ENCODE measurements at regions not wholly inside any gene's neighbourhood (a gene's known extent, or its start where the extent isn't known, plus 50 kb on each side); places are given as distances from the start of the nearest gene placed in this dataset.

DNA sequence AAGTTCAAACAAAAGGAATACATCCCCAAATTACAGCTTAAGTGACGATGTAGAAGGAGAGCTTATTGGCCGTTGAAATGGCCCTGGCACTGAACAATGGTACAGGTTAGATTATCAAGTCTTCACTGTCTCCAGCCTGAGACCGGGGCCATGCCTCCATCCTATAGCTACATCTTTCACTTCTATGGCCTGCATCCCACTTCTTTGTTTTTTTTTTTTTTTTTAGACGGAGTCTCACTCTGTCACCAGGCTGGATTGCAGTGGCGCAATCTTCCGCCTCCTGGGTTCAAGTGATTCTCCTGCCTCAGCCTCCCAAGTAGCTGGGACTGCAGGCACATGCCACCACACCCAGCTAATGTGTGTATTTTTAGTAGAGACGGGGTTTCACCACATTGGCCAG lies 464.6 kb downstream of the CDH26 start:
- no peak overlapping the region for H2AFZ ChIP-seq (ENCODE audit: low read length)
- H3K23me2 ChIP-seq (ENCODE audit: low read depth, low read length): no peaks in the 10 kb centered on the region
- H2BK5ac ChIP-seq (ENCODE audit: low read depth, low read length): no peak overlapping the region
- FAIRE-seq: no peak
- no peak overlapping the region for H2BK12ac ChIP-seq (ENCODE audit: low read depth, low read length)
- H3K4ac ChIP-seq (replicated peaks; ENCODE audit: insufficient read length, low read depth, low read length): no peak overlapping the region
- H3K14ac ChIP-seq (ENCODE audit: insufficient read length): no peak overlapping the region
- no peaks in the 10 kb centered on the region for H3K27me3 ChIP-seq (replicated peaks in 1 of 4; ENCODE audit: control insufficient read depth in 3 of 4, extremely low read depth in 1 of 4, insufficient read depth in 3 of 4, low read length in 3 of 4)
- H3K4me1 ChIP-seq (replicated peaks in 1 of 4; ENCODE audit: control insufficient read depth in 3 of 4, insufficient read depth in 4 of 4, low read length in 3 of 4): peaks cover 0 to 2% (median 0%) of the 10 kb centered on the region in 4 experiments; a peak in 1 of 7 replicates
- H3K79me2 ChIP-seq (ENCODE audit: control insufficient read depth in 1 of 2, insufficient read depth in 2 of 2, low read length in 2 of 2): no peaks in the 10 kb centered on the region
- ChIA-PET CTCF (ENCODE audit: partially characterized antibody) (interaction anchor here (0.6 to 1.5 kb wide), 2 partner anchors 29 to 51 kb away, joined by 3 to 4 read pairs; no protein-coding TSS in a partner anchor), POLR2A (ENCODE audit: partially characterized antibody) (no interaction called here)
- H3K4me2 ChIP-seq (ENCODE audit: insufficient read depth in 1 of 2, low read depth in 2 of 2, low read length in 2 of 2): no peak overlapping the region
- H3K4me3 ChIP-seq (ENCODE audit: extremely low read depth in 1 of 4, insufficient read depth in 2 of 4, low read depth in 3 of 4, low read length in 4 of 4): no peak overlapping the region
- no peak overlapping the region for H3K56ac ChIP-seq (replicated peaks; ENCODE audit: insufficient read length, low read depth, low read length)
- no peak overlapping the region for H2BK20ac ChIP-seq (ENCODE audit: low read length)
- no peaks in the 10 kb centered on the region for H3K9me3 ChIP-seq (ENCODE audit: insufficient read depth in 2 of 2, low read depth in 1 of 2, low read length in 1 of 2)
- H4K91ac ChIP-seq (replicated peaks; ENCODE audit: insufficient read length, low read length): no peak overlapping the region
- H3K18ac ChIP-seq (ENCODE audit: extremely low read depth, low read length): no peak overlapping the region
- H3K79me1 ChIP-seq (ENCODE audit: low read depth, low read length): no peaks in the 10 kb centered on the region
- WGBS, 2 experiments (ENCODE audit: extremely low coverage in 1 of 2, insufficient coverage in 1 of 2, insufficient read length in 1 of 2, insufficient replicate concordance in 2 of 2, low coverage in 1 of 2, low lambda C conversion rate in 2 of 2, missing lambda C conversion rate in 1 of 2): 93% methylated on average over 6 of the region's 7 CpGs; no CpG with 5 or more reads in 1 of the 2 experiments
- DNase-seq (ENCODE audit: low read depth in 1 of 2, low spot score in 2 of 2): no peak
- no peak overlapping the region for H3K23ac ChIP-seq (ENCODE audit: insufficient read length)
- H3K27ac ChIP-seq (ENCODE audit: low read depth, low read length): no peak overlapping the region
- no peak overlapping the region for H2BK15ac ChIP-seq (ENCODE audit: low read length)
- H2AK5ac ChIP-seq (ENCODE audit: low read depth, low read length): no peak overlapping the region
- no peaks in the 10 kb centered on the region for H3K36me3 ChIP-seq (ENCODE audit: control insufficient read depth in 2 of 4, insufficient read depth in 4 of 4, low read length in 3 of 4)
- no peak overlapping the region for H3K9ac ChIP-seq (replicated peaks in 1 of 4; ENCODE audit: extremely low read depth in 1 of 4, low read depth in 3 of 4, low read length in 3 of 4)
- no peak overlapping the region for H4K8ac ChIP-seq (ENCODE audit: extremely low read depth, insufficient read depth, low read length)
- H2BK120ac ChIP-seq (replicated peaks; ENCODE audit: low read depth, low read length): no peak overlapping the region
- H4K5ac ChIP-seq (ENCODE audit: insufficient read length, low read depth, low read length): no peak overlapping the region
- H4K20me1 ChIP-seq (replicated peaks in 1 of 2; ENCODE audit: control insufficient read depth in 1 of 2, insufficient read depth in 2 of 2, low read length in 2 of 2): no peaks in the 10 kb centered on the region
- no peak for TF ChIP-seq PHF8 (conservative IDR thresholded peaks at IDR 0.05; ENCODE audit: low read depth, low read length)
- no peak for TF ChIP-seq SIRT6 (IDR thresholded peaks at IDR 0.05; ENCODE audit: low read length)
- TF ChIP-seq MAFK (IDR thresholded peaks at IDR 0.05; ENCODE audit: low read depth, low read length): no peak
- no peak for TF ChIP-seq CREB1 (IDR thresholded peaks at IDR 0.05)

Measured in H1 (cell line).